Hematopoietic multipotent progenitor cell (in vitro differentiated cells): ENCODE measurements at regions not wholly inside any gene's neighbourhood (a gene's known extent, or its start where the extent isn't known, plus 50 kb on each side); places are given as distances from the start of the nearest gene placed in this dataset.

Experiments used
- DNase-seq, 3 donors: peaks; one replicate each; pipeline ENCODE4 v3.0.0-alpha.2; 2011 to 2015; ENCODE audit warnings: low read depth in 2 of 3, low spot score in 2 of 3

GRCh38 chr3:10555263-10555662 lies 49.9 kb upstream of the ATP2B2 start:
- DNase-seq, result no peak

DNA sequence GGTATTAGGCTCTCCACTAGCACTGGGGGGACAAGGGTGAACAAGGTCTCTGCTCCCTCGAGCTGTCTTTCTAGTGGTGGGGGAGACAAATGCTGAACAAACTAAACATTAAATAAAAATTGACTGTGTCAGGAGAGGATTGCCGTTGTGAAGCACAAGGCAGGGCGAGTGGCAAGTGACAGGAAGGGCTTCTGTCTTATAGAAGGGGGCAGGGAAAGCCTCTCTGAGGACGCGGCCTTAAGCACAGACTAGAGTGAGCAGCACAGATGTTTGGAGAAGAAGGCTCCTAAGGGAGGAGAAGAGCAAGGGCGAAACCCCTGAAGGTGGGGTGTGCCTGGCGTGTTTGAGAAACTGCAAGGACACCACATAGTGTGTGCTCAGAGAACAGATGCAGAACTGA lies 50.9 kb upstream of the ATP2B2 start:
- DNase-seq, result no peak

GRCh38 chr3:10557250-10557649 lies 51.9 kb upstream of the ATP2B2 start:
- DNase-seq, result no peak

DNA sequence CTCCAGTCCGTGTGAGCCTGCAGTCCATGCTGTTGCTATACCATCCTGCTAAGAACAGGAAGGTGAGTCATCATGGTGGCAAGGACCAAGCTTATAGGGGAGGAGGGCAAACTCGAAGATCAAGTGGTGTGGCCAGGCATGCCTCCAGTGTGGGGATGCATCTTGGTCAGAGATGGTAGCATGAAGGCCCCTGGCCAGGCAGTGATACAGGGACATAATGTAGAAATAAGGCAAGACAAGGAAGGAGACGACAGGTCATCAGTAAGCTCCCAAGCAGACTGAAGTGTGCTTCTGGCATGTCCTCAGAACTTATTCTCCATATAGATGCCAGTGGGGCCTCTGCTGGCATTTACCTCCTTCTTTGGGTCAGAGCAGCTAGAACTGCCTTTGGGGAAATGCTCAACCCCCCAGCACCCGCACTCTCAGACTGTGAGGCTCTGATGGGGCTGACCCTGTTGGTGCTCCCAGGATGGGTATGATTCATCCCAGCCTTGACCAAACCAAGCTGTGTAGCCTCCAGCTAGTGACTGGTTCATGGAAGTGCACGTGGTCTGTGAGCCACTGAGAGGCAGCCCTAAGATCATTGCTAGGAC lies 52.5 kb upstream of the ATP2B2 start:
- DNase-seq, result peak in 2 of 3 donors; percentile 27 to 32

DNA sequence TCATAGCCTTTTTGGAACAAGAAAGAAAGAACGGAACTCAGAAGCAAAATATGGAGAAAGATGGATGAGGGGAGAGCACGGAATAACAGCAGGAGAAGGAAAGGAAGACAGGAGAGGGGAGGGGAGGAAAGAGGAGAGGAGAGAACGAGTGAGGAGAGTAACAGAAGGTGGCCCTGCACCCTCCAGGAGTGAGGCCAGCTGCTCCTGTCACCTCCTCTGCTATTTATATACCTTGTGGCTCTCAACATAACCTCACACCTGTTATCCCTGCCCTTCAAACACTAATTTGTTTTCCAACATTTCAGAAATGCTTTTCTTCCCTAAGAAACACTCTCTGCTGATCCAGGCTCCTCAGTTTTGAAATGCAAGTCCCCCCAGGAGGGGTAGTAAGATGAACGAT lies 53.4 kb upstream of the ATP2B2 start:
- no peak for DNase-seq

GRCh38 chr3:10560060-10560861 lies 54.9 kb upstream of the ATP2B2 start:
- no peak for DNase-seq

DNA sequence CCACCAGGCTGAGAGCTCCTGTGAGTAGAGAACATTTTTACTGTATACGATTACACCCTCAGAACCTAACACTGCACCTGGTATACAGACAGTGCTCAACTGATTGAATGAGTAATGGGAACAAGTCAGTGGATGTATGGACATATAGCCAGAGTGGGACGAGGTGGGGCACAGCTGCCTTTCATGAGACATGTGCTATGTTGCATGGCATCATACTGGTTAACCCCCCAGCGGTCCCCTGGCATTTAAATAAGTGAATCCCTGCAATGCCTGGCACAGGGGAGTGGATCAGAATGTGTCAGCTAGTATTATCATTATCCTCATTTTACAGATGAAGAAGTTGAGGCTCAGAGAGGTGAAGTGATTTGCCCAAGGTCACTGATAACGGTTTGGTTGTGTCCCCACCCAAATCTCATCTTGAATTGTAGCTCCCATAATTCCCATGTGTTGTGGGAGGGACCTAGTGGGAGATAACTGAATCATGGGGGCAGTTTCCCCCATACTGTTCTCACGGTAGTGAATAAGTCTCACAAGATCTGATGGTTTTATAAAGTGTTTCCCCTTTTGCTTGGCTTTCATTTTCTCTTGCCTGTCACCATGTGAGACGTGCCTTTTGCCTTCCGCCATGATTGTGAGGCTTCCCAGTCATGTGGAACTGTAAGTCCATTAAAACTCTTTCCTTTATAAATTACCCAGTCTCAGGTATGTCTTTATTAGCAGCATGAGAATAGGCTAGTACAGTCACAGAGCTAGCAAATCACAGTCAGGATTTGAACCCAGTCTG lies 56.0 kb upstream of the ATP2B2 start:
- no peak for DNase-seq

- no peak for DNase-seq
These were observed 56.7 kb upstream of the ATP2B2 start for GRCh38 chr3:10561946-10562560.

DNA sequence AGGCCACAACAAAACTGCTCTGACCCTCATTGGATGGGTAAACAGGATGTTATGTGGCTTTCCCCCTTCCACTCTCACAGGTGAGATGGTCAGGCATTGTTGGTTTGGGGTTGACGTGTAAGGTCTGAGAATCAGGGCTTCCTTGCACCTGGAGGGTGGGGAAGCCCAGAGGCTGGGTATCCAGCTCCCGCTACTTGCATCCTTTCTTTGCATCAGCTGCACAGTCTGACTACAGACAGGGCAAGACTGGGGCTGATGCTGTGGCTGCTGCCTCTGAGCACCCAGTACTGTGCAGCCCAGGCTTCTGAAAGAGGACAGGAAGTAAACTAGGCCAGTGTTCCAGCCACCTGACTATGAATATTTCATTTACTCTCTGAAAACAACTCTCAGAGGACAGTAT lies 58.0 kb upstream of the ATP2B2 start:
- DNase-seq, result no peak

DNA sequence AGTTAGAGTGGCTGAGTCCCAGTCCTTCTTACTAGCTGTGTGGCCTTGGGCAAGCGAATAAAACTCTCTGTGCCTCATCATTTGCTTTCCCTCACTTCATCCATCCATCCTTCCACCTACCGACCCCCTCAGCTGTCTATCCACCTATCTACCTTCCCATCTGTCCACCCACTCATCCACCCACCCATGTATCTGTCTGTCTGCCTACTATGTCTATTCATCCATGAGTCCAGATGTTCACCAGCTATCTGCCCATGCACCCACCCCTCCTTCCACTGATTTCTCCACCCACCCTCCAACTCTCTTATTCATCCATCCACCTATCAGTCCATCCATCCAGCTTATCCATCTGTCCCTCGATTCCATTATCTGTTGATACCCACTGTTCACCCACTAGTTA lies 60.4 kb upstream of the ATP2B2 start:
- DNase-seq, result no peak

GRCh38 chr3:10566451-10566850 lies 61.1 kb upstream of the ATP2B2 start:
- DNase-seq, result no peak

DNA sequence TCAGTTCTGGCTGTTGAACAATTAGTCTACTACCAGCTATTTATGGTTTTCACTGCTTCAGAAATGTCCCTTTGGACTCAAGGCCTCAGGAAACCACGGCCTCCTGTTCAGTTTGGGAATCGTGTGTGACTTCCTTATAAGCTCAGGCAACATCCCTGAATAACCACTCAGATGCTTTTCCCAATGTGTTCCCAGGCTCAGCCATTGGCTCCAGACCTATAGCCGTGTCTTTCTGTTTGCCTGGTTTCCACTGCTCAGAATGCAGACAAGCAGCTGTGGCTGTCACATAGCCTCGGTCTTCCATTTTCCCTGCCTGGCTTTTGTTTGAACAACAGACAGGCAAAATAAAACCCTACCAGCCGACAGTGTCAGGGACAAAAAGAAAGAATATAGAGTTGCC lies 63.2 kb upstream of the ATP2B2 start:
- no peak for DNase-seq

GRCh38 chr3:10570196-10570946 lies 65.0 kb upstream of the ATP2B2 start:
- DNase-seq, result no peak

GRCh38 chr3:10574101-10574620 lies 68.8 kb upstream of the ATP2B2 start:
- no peak for DNase-seq

DNA sequence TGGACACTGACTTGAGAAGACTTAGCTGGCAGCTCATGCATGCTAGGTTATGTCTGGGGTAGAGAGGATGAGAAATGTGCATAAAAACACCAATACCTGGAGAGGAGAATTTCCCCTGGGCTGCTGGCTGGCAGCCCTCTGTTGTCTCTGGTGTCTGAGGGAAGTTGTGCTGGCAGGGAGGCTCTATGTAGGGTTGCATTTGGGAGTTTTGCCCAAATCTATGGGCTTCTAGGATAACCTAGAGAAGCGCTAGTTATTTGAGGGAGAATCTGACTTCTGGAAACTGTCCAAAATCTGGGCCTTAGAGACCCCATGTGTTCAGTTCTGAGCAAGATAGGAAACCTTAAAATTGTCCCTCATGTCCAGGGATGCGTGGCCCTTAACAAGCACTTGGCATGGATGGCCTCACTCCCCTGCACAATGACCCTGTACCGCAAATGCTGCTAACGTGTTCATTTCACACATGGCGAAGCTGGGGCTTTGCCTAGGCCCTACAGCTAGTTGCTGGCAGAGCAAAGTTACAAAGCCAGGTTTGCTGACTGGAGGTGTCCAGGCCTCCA lies 70.3 kb upstream of the ATP2B2 start:
- no peak for DNase-seq

GRCh38 chr3:10577486-10577885 lies 72.1 kb upstream of the ATP2B2 start:
- DNase-seq, result no peak

- DNase-seq, result no peak
These were observed 75.0 kb upstream of the ATP2B2 start for GRCh38 chr3:10580426-10580825.

DNA sequence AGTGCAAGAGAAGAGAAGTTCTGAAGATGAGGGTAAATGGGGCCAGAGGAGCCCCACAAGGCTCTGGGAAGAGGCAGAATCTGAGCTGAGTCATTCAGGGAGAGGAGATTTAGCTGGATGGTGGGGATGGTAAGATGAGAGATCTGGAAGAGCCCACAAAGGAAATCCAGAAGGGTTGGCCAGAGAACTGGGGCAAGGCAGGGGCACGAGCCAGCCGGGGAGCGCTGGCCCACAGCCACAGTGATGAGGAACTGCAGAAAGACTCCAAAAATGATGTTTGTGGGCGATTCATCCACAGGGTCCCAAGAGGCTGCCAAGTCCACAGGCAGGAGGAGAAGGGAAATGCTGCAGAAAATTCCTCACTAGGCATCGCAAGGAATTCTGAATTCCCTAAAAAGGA lies 75.9 kb upstream of the ATP2B2 start:
- DNase-seq, result no peak

GRCh38 chr3:10581716-10582115 lies 76.3 kb upstream of the ATP2B2 start:
- no peak for DNase-seq

DNA sequence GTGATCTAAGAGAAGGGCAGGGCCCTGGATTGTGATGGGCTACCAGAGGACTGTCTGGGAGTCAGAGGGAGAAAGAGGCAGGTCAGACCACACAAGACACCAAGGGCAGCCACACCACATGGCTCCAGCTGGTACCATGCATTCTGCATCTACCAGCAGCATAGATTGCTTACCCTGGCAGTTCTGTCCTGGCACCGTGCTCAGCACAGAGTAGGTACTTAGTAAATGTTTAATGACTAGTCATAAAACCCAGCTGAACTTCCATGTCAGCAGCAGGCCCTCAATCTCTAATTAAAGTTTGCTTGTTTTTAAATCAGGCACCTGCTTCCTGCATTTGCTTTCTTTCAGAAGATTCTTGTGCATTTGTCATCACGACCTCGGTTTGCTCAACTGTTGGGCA lies 77.3 kb upstream of the ATP2B2 start:
- DNase-seq, result no peak
